Skin of body (tissue), 1 donor: ENCODE measurements at regions not wholly inside any gene's neighbourhood (a gene's known extent, or its start where the extent isn't known, plus 50 kb on each side); places are given as distances from the start of the nearest gene placed in this dataset.
A peak's percentile ranks its signal among the peaks of the same experiment; 100 is the strongest.

Experiments used
- DNase-seq: peaks from one replicate; lab custom pipeline; 2025; lab: John Stamatoyannopoulos, UW

DNA sequence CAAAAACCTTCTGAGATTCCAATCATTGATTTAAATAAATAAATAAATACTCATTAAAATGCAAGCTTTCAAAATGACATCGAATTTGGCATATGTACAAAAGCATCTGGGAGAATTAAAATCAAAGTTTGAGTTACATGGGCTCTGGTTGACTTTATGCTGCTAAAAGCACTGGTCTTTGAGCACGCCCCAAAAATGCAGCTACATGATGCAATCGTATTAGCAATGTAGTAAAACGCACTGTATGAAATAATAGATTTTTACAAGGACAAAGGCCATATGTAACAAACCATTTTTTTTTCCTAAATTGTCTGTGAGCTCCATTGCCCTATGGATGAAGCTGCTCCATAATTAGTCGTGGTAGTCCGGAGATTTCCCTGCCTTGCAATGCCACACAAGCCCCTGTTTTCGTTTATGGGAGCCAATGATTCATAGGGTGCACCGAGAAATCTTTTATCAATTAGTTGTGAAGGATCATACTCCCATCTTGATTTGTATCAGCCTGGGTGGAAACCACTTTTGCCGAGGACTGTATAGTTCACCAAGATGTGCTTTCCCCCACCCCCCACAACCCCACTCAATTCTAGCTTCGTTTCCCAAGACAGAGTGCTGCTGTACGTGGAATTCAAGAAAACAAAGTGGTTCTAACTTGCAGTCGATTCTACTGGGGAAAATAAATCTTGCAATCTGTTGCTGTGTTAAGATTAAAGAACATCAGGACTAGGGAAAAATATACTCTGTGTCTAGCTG is 268.4 kb downstream of the IRS1 start:
- DNase-seq, result peak; percentile 41

DNA sequence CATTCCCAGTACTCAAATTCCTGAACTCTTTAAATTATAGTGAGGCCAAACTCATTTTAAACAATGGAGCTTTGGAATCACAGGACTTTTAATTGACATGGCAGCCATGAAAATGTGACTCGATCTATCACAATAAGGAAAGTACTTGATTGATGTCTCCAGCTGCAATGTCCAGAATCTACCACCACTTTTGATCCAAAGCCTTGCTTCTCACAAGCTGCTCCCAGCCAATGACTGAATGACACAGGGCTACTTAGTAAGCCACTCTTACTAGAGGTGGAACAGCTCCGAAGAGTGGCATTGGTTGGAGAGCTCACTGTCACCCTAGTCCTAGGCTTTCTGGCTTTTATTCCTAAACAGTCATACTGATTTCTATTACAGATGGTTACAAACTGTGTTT is 270.1 kb downstream of the IRS1 start:
- no peak for DNase-seq

DNA sequence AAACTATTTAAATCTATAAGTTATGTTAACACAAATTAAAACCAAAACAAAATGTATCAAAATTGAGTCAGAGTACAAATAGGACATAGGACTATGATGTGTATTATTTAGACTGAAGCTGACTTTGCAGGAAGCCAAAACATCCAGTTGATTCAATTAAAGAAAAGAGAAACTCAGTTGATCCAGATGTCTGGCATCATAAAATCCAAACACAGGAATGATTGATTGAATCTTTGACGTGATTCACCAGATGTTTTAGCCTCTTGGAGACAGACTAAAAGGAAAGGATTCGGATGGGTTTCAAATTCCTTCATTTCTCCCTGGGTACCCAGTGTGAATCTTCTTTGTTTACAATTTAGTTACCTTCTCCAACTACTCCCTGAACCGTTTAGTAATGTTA is 272.9 kb downstream of the IRS1 start:
- peak; percentile 89 for DNase-seq

DNA sequence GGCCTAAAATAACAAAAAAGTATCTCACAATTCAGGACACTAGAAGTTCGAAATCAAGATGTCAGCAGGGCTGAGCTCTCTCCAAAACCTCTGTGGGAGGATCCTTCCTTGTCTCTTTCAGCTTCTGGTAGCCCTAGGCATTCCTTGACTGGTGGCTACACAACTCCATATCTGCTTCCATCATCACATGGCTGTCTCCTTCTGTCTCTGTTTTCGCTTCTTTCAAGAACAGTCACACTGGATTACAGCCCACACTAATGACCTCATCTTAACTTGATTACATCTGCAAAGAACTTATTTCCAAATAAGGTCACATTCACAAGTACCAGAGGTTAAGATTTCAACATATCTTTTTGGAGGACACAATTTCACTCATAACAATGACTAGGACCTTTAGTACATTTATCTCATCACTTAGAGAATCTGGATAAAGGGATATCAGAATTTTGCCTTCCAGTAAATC is 275.2 kb downstream of the IRS1 start:
- DNase-seq, result peak; percentile 13

DNA sequence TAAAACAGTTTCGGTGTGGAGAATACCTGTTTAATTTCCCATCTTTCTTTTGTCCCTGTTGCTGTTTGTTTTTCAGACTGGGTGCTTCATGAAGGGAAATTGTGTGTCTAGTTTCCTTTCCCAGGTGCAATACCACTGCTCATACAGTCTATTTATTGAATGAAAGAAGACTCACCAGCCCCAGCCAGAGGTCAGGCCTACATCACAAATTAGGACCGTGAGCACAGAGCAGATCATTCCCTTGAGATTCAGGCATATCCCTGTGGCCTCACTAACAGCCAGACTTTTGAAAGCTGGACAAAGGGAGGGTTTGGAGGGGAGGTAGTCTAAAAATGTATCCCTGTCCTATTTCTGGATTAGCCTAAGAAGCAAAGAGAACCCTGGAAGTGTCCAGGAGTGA is 278.9 kb downstream of the IRS1 start:
- DNase-seq, result no peak

DNA sequence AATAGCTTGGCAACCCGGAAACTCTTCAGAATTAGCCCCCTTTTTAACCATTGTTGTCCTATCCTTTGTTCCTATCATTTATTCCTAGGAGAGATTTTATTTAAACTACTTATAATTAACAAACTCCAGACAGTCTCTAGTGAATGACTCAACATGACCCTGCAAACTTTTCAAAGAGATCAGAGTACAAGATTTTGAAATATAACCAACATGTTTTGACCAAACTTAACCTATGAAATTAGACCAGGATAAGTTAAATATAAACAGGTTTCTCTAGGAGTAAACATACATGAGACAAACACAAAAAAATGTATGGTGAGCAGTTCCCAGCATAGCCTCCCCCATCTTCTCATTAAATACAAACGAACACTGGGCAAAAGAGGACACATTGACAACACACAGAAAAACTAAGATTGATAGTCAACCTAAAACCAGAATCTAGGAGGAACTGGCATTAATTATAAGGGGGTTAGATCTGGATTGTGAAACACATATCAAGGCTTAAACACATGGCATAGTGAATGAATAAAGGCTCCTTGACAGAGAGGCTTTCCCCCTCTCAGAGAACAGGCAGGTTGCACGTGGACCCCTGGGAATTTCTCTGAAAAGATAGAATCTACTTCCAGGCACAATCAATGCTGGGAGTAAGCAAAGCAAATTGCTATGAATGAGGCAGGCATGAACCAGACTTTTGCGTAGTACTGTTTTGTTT is 284.1 kb downstream of the IRS1 start:
- no peak for DNase-seq

DNA sequence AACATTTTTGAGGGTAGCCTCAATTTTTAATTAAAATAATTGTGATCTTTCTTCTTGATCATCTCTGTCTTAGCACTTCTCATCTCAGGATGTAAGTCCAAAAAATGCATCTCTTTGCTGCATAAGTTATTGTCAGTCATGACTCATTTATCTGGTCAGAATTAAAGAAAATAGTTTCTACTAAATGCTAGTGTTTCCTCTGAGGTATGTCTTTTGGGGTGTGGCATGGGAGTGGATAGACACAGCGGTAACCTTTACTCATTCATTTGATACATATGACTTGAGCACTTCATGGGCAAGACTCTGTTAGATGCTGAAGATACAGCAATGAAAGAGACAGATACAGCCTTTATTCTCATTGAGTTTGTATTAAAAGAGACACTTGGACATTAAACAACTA is 284.7 kb downstream of the IRS1 start:
- DNase-seq, result no peak

DNA sequence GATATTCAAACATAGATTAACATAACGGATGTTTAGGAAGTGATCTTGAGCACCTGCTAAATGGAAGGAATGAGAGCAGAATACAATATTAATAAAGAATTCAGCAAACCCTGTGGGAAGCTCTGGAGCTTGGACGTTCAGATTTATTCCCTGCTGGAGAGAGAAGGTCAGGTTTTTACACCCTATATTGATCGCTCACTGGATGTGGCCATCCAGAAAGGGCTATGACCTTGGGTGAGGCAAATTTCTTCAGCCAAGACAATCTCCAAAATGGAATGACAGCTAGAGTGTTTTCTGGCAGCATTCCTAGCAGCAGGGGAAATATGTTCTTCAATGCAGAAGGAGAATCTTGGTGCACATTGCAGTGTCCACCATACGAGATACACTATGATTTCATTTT is 288.3 kb downstream of the IRS1 start:
- no peak for DNase-seq

DNA sequence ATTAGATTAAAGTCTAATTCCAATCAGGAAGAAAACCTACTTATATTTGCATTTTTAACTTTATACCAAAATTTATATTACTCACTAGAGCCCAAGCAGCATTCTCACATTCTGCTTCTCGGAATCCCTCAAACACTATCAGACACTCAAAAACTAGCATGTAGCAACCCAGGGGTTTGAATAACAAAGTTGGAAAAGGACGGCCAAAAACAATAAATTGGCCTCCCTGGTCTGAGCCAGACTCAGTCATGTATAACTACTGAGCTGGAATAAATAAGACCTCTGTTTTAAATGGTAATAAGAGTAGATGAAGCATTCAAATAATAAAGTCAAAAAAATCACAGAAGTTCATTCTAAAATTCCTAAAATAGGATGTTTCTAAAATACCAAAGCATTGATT is 290.9 kb downstream of the IRS1 start:
- DNase-seq, result no peak

DNA sequence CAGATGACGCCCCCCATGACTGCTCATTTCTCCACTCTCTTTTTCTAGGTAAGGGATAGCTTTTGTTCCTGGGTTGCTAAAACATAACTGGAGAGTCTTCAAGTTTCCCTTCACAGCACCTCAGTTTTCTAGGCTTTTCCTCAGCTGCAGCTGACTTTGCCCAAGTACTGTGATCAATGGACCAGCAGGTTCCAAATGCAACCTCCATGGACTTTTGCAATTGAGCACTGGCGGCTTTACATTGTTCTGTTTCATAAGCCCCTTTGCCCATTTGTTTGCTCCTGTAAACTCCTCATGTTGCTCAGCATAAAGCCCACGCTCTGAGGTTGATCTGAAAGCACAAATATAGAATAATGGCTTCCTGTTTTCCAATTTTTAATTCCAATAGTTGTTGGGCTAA is 291.6 kb downstream of the IRS1 start:
- no peak for DNase-seq

DNA sequence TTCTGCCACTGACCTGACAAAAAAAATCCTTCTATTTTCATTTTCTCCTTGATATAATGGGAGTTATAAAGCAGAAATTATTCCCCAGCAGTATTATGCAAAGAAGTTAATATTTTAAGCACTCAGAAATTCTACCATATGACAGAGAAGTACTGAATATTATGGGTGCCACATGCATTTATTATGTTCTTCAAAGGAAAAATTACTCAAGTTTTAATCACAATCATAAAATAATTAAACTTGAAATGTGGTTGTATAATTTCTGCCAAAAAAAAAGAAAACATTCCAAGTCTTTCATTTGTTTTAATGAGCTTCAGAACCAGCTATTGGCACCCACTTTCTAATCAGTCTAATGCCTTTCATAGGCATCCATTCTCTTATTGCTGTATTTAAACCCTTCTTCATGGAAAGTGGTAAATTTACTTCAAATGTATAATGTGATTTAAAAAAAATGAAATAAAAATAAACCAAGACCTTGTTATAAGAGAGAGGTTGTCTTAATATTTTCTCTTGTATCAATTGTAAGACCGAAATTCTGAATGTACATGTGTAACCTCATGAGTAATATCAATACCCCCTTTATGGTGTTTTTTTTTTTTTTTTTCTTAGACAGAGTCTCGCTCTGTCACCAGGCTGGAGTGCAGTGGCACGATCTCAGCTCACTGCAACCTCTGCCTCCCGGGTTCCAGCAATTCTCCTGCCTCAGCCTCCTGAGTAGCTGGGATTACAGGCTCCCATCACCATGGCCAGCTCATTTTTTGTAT is 302.3 kb downstream of the IRS1 start:
- DNase-seq, result no peak

DNA sequence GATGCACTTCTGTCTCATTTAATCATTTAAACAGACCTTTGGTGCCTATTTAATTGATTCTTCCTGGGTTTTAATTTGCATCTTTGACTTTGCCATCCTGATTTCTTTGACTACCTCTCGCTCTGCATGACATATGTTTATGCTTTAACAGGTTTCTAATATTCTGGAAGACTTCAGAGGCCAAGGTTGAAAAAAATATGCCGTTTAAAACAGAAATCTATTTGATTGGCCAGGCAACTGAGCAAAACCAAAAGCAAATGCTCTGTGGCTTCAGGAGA is 303.4 kb downstream of the IRS1 start:
- DNase-seq, result no peak

DNA sequence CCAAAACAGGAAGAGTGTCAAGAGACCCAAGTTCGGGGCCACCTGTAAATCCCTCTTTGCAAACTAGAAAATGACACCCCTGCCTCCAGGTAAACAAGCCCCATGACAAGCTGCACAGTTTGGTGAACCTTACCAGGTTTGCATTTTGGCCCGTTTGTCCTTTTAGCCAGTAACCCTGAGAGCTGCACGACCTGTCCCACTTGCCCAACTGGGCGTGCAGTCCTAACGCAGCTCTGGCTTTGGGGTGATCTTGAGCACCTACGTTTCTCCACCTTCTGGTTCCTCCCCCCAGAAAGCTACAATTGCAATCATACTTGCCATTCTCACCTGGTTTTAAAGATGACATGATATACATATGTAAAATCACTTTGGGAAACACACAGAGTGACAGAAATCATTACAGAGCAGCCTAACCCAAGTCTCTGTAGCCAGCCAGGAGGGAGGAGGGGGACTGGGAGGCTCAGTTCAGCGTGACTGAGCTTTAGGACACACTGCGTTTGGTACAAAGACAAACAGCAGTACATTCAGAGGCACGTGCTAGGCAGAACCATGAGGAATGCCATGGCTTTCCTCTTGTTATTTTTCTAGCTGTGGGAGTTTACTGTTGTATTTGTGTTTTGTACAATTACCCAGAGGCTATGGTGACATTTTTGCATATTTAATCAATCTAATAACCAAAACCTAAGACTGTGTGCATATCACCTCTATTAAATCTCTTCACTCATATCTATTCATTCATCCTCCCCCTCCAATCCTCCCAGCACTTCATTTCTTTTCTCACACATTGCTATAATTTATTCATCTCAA is 304.0 kb downstream of the IRS1 start:
- DNase-seq, result no peak

DNA sequence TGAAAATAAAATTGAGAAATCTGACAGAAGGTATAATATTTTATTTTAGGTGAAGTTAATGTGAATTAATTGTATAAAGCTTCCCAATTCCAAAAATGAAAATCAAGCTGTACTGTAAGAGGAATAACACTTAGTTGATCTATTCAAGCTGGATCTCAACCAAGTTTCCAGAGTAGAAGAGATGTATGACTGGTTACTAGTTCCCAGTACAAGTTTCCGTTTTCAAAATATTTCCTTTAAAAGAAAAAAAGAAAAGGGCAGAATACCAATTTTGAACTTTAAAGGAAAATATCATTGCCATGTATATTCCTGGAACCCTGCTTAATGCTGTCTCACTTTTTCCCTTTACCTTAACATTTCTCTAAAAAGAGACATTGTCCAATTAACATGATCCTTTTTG is 308.5 kb downstream of the IRS1 start:
- no peak for DNase-seq

DNA sequence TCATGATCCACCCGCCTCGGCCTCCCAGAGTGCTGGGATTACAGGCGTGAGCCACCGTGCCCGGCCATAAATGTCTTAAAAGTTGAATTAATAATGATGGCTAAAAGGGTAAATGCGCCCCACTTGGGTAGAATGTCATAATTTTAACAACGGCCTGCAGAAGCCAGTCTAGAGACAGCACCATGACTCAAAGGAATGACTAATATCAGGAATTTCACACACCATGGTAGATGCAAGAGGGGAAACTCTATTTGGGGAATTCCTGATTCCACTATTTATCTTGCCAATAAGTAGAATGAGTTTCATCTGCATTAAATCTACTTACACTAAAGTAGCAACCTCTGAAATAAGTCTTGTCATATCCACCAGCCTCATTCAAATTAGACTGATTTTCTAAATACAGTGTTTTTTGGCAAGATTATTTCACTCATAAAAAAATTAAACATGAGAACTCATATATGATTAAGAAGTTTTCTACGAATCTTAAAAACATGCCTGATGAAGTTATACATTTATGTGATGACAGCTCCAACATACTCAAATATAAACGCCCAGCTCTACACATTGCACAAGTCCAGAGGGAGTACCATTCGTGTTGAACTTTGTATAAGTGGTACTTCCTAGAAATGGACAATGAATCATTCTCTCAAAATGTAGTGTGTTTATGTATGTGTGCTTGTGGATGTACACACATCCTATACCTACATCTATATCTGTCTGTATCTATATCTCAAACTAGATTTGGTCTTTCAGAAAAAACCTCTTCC is 309.7 kb downstream of the IRS1 start:
- DNase-seq, result no peak

DNA sequence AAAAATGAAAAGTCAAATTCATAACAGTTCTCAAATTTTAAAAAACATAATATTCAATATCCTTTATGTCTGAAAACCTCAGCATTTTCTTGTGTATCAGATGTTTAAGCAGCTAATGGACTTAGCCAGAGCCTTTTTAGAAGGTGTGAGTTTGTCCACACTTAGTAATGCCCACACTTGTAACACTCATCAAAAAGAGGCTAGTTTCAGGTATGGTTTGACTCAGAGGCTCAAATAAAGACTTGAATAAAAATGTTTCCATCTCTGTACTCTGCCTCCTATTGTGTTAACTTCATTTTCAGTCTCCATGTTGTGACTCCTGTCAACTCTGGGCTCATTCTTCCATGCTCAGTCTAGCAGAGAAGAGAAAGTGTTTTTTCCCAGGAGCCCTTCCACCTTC is 311.6 kb downstream of the IRS1 start:
- no peak for DNase-seq

DNA sequence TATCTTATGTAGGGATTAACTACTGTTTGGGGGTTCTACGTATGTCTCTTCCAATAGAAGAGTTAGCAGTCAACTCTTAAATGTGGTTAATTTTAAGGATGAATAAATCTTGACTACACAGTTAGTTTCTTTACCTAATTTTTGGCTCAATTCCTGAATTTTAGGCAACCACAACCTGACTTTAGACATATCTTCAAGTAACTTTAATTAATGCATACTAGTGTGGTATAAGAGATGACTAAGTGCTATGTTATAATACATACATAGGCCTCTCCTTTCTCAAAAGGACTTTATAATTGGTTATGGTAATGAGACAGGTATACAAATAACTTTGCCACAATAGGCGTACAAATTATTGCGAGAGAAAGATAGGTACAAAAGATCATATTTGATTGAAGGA is 312.0 kb downstream of the IRS1 start:
- DNase-seq, result no peak

DNA sequence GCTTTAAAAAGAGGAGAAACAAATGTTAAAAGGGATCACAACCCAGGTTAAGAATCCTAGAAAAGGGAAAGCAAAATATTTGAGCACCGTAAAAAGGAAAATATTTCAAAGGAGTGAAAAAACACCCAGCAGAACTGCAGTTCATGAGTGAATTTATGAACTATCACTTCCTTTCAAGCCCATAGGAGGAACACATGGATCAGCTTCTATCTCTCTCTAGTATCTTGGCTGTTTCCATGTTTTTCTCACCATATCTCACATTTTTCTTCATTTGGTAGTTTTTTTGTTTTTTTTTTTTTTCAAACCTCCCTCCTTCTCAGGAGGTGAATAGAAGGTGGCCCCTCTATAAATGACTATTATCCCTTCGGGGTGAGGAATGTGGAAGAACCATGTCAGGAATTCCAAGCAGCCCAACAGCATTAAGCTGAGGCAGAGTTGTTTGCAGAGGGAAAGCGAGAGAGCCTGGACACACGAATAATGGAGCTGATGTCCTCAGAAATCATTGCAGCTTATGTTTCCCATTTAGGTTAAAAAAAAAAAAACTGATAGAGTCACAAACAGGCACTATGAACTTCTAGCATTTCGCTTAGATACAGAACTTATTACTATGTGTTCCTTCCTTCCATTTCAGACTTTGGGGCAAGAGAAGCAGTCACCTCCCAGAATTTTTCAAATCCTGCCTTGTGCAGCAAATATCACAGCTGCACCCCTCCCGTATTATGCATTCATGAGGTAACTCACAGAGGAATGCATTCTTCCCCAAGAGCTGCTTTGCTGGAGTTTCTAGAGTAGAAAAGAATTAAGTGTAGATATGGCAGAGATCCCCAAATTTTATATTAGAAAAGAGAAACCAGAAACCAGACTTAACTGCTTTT is 315.6 kb downstream of the IRS1 start:
- no peak for DNase-seq

DNA sequence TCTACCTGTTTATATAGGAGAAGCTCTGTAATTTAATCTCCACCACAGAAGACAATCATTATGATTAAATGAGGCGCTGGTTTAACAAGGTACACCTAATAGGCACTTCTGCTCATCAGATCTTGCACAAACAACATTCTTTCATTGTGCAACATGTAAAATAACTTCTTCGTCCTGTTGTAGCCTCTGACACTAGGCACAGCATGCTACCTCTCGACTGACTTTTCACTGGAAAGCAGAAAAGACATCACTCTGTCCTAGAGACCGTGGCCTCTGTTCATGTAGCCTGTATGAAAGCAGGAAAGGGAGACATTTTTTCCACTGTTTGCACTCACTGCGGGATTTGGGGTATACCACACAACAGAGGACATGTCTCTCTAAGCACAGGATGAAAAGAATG is 316.5 kb downstream of the IRS1 start:
- DNase-seq, result no peak
